Fibroblast of lung (primary cell): ENCODE measurements at regions not wholly inside any gene's neighbourhood (a gene's known extent, or its start where the extent isn't known, plus 50 kb on each side); places are given as distances from the start of the nearest gene placed in this dataset.

Experiments used
- CTCF ChIP-seq, 2 donors: IDR thresholded peaks in 1 of 2; conservative IDR thresholded peaks in 1 of 2; 1 replicate in 1 of 2; 2 replicates in 1 of 2; pipeline ENCODE4 v1.5.1; 2011 to 2012; ENCODE audit warnings: low read length in 2 of 2, control low read depth in 1 of 2, inconsistent platforms in 1 of 2, low read depth in 1 of 2, mild to moderate bottlenecking in 1 of 2
- EZH2 ChIP-seq: IDR thresholded peaks from 2 replicates; pipeline ENCODE4 v1.5.1; 2012; ENCODE audit warnings: low read length, control low read depth, mild to moderate bottlenecking; ENCODE audit errors: missing control alignments

DNA sequence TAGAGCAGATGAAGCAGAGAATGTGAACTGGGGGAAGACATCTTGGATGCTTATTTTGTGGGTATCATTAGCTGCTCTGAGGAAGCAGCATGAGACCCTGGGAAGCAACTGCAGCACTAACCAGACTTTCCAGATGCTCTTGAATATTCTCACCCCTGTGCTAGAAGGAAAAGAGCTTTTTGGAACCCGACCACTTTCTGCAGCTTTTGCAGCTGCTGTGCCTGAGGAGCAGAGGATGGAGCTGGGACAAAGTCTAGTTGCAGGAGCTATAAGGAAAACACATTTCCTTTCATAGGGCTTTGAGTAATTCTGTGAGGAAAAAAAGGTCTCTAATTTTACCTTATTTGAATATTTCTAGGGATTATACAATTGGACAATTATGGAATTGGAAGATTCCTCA, 369.7 kb downstream of the CD109 start:
- TF ChIP-seq EZH2 (no peak), CTCF (conservative IDR thresholded peaks at IDR 0.05 in 1 of 2, IDR thresholded peaks at IDR 0.05 in 1 of 2; ENCODE audit: low read depth in 1 of 2, low read length in 2 of 2) (no peak)
